Panc1 (cell line): ENCODE measurements at regions not wholly inside any gene's neighbourhood (a gene's known extent, or its start where the extent isn't known, plus 50 kb on each side); places are given as distances from the start of the nearest gene placed in this dataset.

Experiments
- CTCF ChIP-seq: fragments of 450-650 bp; IDR thresholded peaks from 2 replicates; pipeline ENCODE4 v1.5.1; 2017; ENCODE audit warnings: mild to moderate bottlenecking
- POLR2AphosphoS5 ChIP-seq: IDR thresholded peaks from 2 replicates; pipeline ENCODE4 v1.6.1; 2012; ENCODE audit warnings: mild to moderate bottlenecking, low read depth, low read length, moderate library complexity
- REST ChIP-seq, 2 experiments: IDR thresholded peaks; 2 replicates each; pipeline ENCODE4 v1.6.1; 2011 to 2012; ENCODE audit warnings: low read depth in 2 of 2, control low read depth in 1 of 2, low read length in 1 of 2, mild to moderate bottlenecking in 1 of 2, moderate library complexity in 1 of 2; ENCODE audit not compliant: insufficient read depth in 1 of 2
- TCF7L2 ChIP-seq: IDR thresholded peaks from 2 replicates; pipeline ENCODE4 v1.6.1; 2011; ENCODE audit warnings: mild to moderate bottlenecking, low read depth, low read length, inconsistent platforms

- TF ChIP-seq CTCF (no peak), REST (IDR thresholded peaks at IDR 0.05; ENCODE audit: insufficient read depth in 1 of 2, low read depth in 2 of 2, low read length in 1 of 2) (no peak), POLR2AphosphoS5 (no peak), TCF7L2 (no peak)
Observed at GRCh38 chr9:82109626-82110025, 121.1 kb downstream of the SPATA31D1 start.
